ENCODE measurements at regions not wholly inside any gene's neighbourhood (a gene's known extent, or its start where the extent isn't known, plus 50 kb on each side); places are given as distances from the start of the nearest gene placed in this dataset.

DNA sequence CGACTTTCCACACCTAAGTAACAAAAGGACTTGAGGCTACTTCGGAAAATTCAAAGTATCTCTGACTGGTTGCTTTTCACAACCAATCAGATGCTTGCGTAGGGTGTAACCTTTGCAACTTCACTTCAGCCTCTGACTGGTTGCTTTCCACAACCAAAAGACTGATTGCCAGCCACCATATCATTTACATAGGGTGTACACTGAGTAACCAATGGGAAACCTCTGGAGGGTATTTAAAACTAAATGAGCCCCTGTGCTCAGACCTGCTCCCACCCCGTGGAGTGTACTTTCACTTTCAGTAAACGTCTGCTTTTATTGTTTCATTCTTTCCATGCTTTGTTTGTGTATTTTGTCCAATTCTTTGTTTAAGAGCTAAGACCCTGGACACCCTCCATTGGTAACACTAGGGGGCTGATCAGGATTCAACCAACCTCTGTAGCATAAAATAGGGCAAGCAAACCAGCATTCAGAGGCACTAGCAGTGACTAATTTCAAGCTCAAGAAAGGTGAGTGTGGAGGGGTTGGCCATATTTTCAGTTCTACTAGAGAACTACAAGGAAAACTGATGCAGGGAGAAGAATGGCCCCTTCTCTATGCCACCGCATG is 390.8 kb downstream of the POM121L12 start:
- Histone ChIP-seq H3K4me3 (no peak overlapping the region), H3K9me3 (peaks cover 0 to 7% (median 0%) of the 10 kb centered on the region in 4 donors), H3K4me1 (no peaks in the 10 kb centered on the region), H3K27me3 (no peaks in the 10 kb centered on the region), H3K27ac (no peak overlapping the region), H3K36me3 (no peaks in the 10 kb centered on the region)
- no peak for DNase-seq
- TF ChIP-seq EP300 (IDR thresholded peaks at IDR 0.05) (no peak), POLR2AphosphoS5 (IDR thresholded peaks at IDR 0.05) (no peak), POLR2A (IDR thresholded peaks at IDR 0.05) (no peak)
- TF ChIP-seq, protein P1, sequence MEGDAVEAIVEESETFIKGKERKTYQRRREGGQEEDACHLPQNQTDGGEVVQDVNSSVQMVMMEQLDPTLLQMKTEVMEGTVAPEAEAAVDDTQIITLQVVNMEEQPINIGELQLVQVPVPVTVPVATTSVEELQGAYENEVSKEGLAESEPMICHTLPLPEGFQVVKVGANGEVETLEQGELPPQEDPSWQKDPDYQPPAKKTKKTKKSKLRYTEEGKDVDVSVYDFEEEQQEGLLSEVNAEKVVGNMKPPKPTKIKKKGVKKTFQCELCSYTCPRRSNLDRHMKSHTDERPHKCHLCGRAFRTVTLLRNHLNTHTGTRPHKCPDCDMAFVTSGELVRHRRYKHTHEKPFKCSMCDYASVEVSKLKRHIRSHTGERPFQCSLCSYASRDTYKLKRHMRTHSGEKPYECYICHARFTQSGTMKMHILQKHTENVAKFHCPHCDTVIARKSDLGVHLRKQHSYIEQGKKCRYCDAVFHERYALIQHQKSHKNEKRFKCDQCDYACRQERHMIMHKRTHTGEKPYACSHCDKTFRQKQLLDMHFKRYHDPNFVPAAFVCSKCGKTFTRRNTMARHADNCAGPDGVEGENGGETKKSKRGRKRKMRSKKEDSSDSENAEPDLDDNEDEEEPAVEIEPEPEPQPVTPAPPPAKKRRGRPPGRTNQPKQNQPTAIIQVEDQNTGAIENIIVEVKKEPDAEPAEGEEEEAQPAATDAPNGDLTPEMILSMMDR (IDR thresholded peaks at IDR 0.05): no peak
- no peak for ATAC-seq (ENCODE audit: low FRiP score in 2 of 2)
- WGBS, 2 donors: 72 to 77% methylated on average over 6 of the region's 6 CpGs

DNA sequence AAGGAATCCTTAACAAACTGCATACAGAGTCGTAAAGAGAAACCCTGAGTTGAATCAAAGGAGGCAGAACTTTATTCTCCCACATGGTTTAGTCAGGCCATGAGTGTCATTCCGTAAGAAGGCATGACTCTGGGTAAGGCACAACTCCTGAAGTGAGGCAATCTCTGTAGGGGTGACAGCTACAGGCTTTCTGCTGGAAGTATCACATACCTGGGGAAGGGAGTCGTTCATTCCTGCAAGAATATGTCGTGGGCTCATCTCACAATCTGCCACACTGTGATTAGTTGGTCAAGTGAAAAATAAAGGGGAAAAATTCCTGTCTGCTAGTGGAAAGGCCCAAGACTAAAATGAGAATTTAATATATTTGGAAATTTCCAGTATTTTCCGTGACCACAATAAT is 392.6 kb downstream of the POM121L12 start:
- 83 to 84% methylated on average over 5 of the region's 5 CpGs for WGBS, 2 donors
- Histone ChIP-seq H3K4me1 (no peaks in the 10 kb centered on the region), H3K4me3 (no peak overlapping the region), H3K36me3 (no peaks in the 10 kb centered on the region), H3K27ac (no peak overlapping the region), H3K27me3 (no peaks in the 10 kb centered on the region), H3K9me3 (peaks cover 0 to 7% (median 0%) of the 10 kb centered on the region in 4 donors)
- no peak for DNase-seq
- no peak for TF ChIP-seq POLR2AphosphoS5 (IDR thresholded peaks at IDR 0.05)
- TF ChIP-seq, protein P1 (IDR thresholded peaks at IDR 0.05): no peak
- no peak for TF ChIP-seq POLR2A (IDR thresholded peaks at IDR 0.05)
- no peak for TF ChIP-seq EP300 (IDR thresholded peaks at IDR 0.05)
- ATAC-seq (ENCODE audit: low FRiP score in 2 of 2): no peak

DNA sequence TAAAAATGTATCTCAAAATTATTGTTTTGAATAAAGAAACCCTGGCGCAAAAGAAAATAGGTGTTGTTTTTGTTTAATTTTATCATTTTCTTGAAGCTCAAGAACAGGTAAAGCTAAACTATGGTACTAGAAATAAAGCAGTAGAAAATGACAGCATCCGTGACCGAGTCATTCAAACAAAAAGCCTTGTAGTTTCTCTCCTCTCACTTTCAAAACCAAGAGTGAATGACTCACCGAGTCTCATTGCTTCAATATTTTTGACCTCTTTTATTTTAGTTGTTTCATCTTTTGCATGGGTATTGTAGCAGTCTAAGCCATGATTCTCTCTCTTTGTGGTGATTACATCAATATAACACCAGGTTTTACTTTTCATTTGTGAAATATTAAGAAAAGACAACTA is 396.5 kb downstream of the POM121L12 start:
- Histone ChIP-seq H3K27me3 (no peaks in the 10 kb centered on the region), H3K36me3 (no peaks in the 10 kb centered on the region), H3K9me3 (no peaks in the 10 kb centered on the region), H3K27ac (no peak overlapping the region), H3K4me3 (no peak overlapping the region), H3K4me1 (no peaks in the 10 kb centered on the region)
- WGBS, 2 donors: 89 to 90% methylated on average over 4 of the region's 4 CpGs
- no peak for DNase-seq
- ATAC-seq (ENCODE audit: low FRiP score in 2 of 2): no peak
- TF ChIP-seq, protein P1 (IDR thresholded peaks at IDR 0.05): no peak
- no peak for TF ChIP-seq POLR2AphosphoS5 (IDR thresholded peaks at IDR 0.05)
- TF ChIP-seq POLR2A (IDR thresholded peaks at IDR 0.05): no peak
- no peak for TF ChIP-seq EP300 (IDR thresholded peaks at IDR 0.05)

DNA sequence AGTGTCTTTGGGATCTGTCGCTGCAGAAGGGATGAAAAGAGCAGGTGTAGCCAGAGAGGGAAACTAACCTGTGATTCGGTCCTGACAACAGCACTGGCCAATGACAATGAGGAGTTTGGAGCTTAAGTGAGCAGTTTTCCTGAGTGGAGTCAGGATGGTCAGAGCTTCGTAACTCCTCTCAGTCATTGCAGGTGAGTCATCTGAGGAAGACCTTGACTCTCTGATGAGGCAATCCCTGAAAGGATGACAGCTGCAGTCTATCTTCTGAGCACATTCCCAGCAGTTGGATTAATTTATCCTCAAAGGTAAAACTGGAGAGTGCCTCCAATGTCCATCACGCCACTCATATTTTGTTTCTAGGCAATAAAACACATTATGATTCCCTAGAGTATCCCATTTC is 401.9 kb downstream of the POM121L12 start:
- no peaks in the 10 kb centered on the region for H3K9me3 ChIP-seq
- H3K4me3 ChIP-seq: no peak overlapping the region
- TF ChIP-seq EP300 (IDR thresholded peaks at IDR 0.05): no peak
- TF ChIP-seq, protein P1 (IDR thresholded peaks at IDR 0.05): no peak
- no peak for TF ChIP-seq POLR2A (IDR thresholded peaks at IDR 0.05)
- no peak for TF ChIP-seq POLR2AphosphoS5 (IDR thresholded peaks at IDR 0.05)
- 70 to 80% methylated on average over 4 of the region's 4 CpGs for WGBS, 2 donors
- H3K27me3 ChIP-seq: no peaks in the 10 kb centered on the region
- H3K4me1 ChIP-seq: no peaks in the 10 kb centered on the region
- H3K36me3 ChIP-seq: no peaks in the 10 kb centered on the region
- no peak for ATAC-seq (ENCODE audit: low FRiP score in 2 of 2)
- no peak for DNase-seq
- H3K27ac ChIP-seq: no peak overlapping the region

DNA sequence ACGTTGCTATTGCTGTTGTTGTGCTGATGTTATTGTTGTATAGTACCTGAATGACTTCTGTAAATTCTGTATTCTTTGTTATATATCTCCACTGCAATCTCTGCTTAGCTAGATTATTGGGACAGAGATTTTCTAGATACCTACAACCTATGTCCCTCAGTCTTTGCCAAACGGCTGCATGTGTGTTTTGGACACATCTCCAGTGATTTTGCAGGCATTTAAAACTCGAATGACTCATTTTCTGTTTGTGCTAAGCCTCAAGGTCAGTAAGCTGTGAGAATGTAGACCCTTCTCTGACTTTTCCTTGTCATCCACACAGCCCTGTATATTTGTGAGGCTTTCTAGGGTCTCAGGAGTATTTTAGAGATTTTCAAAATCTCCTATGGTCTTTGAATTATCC is 410.7 kb downstream of the POM121L12 start:
- H3K27me3 ChIP-seq: no peaks in the 10 kb centered on the region
- TF ChIP-seq EP300 (IDR thresholded peaks at IDR 0.05): no peak
- TF ChIP-seq POLR2A (IDR thresholded peaks at IDR 0.05): no peak
- TF ChIP-seq, protein P1 (IDR thresholded peaks at IDR 0.05): no peak
- no peak for TF ChIP-seq POLR2AphosphoS5 (IDR thresholded peaks at IDR 0.05)
- ATAC-seq (ENCODE audit: low FRiP score in 2 of 2): no peak
- H3K4me3 ChIP-seq: no peak overlapping the region
- H3K27ac ChIP-seq: no peak overlapping the region
- no peaks in the 10 kb centered on the region for H3K4me1 ChIP-seq
- no peak for DNase-seq
- H3K9me3 ChIP-seq: no peaks in the 10 kb centered on the region
- H3K36me3 ChIP-seq: no peaks in the 10 kb centered on the region
- WGBS, 2 donors: 47 to 58% methylated on average over 3 of the region's 3 CpGs
